Endothelial cell of umbilical vein (primary cell): ENCODE measurements at regions not wholly inside any gene's neighbourhood (a gene's known extent, or its start where the extent isn't known, plus 50 kb on each side); places are given as distances from the start of the nearest gene placed in this dataset.

ENCODE experiments used
- BruUV-seq: library from RNA; stranded (reverse); fragments of 400-500 nt; replicated peaks from 2 replicates; lab custom pipeline; 2021; lab: Mats Ljungman, UMichigan
- CTCF ChIA-PET: fragments of 300-600, 350-600 bp; sonication (Branson Sonifier 250); formaldehyde crosslinking; loops from one replicate; lab custom pipeline; 2021; ENCODE audit warnings: antibody characterized with exemption, inconsistent platforms; lab: Charles Lee
- POLR2A ChIA-PET: fragments of 300-600, 350-600 bp; sonication (Branson Sonifier 250); formaldehyde crosslinking; loops from one replicate; lab custom pipeline; 2021; ENCODE audit warnings: antibody characterized with exemption, inconsistent platforms; lab: Charles Lee
- DNase-seq: peaks from one replicate; pipeline ENCODE4 v3.0.0-alpha.2; 2011; ENCODE audit warnings: low read depth, low spot score
- FAIRE-seq: peaks from 2 replicates; lab custom pipeline; 2011; peaks lifted over from hg19 to GRCh38; lab: Jason Lieb, UNC
- H2AFZ ChIP-seq: 2 replicates; pipeline ENCODE4 v1.6.0; 2012; ENCODE audit warnings: low read depth, low read length, control low read depth, inconsistent platforms
- H3K27ac ChIP-seq: 2 replicates; pipeline ENCODE4 v1.5.1; 2011; ENCODE audit warnings: low read depth, mild to moderate bottlenecking, control low read depth, low read length, moderate library complexity; ENCODE audit not compliant: insufficient read depth
- H3K27me3 ChIP-seq, 2 experiments: 2 replicates each; pipeline versions ENCODE4 v1.6.0 to v1.6.1; 2011; ENCODE audit warnings: low read length in 2 of 2, mixed read lengths in 1 of 2; ENCODE audit not compliant: control insufficient read depth in 2 of 2, insufficient read depth in 2 of 2
- H3K36me3 ChIP-seq, 2 experiments: 2 replicates in 1 of 2; 3 replicates in 1 of 2; pipeline ENCODE4 v1.5.1; 2011; ENCODE audit warnings: low read length in 2 of 2, mild to moderate bottlenecking in 1 of 2, moderate library complexity in 1 of 2; ENCODE audit not compliant: control insufficient read depth in 2 of 2, insufficient read depth in 2 of 2; ENCODE audit errors: extremely low read depth in 1 of 2
- H3K4me1 ChIP-seq: 3 replicates; pipeline ENCODE4 v1.5.1; 2011; ENCODE audit warnings: mild to moderate bottlenecking, low read length; ENCODE audit not compliant: control insufficient read depth, insufficient read depth; ENCODE audit errors: extremely low read depth
- H3K4me2 ChIP-seq: 2 replicates; pipeline ENCODE4 v1.6.1; 2011; ENCODE audit warnings: low read length, control low read depth, mixed read lengths; ENCODE audit not compliant: insufficient read depth
- H3K4me3 ChIP-seq, 3 experiments: fragments of 200-600 bp in 1 of 3; sonication (generic), shearing (Covaris generic) in 1 of 3; replicated peaks in 1 of 3; 2 replicates each; pipeline ENCODE4 v1.5.1; 2011 to 2016; ENCODE audit warnings: control low read depth in 3 of 3, low read length in 3 of 3, mild to moderate bottlenecking in 2 of 3, inconsistent platforms in 1 of 3, low read depth in 1 of 3, moderate library complexity in 1 of 3; ENCODE audit not compliant: insufficient read depth in 1 of 3
- H3K79me2 ChIP-seq: 2 replicates; pipeline ENCODE4 v1.6.0; 2012; ENCODE audit warnings: low read length, inconsistent platforms; ENCODE audit not compliant: control insufficient read depth, insufficient read depth
- H3K9ac ChIP-seq: replicated peaks from 2 replicates; pipeline ENCODE3; 2011; ENCODE audit warnings: low read length, control low read depth; ENCODE audit not compliant: insufficient read depth; ENCODE audit errors: extremely low read depth
- H3K9me1 ChIP-seq: replicated peaks from 3 replicates; pipeline ENCODE4 v1.6.0; 2011; ENCODE audit warnings: mild to moderate bottlenecking, low read length; ENCODE audit not compliant: control insufficient read depth, insufficient read depth; ENCODE audit errors: extremely low read depth
- H3K9me3 ChIP-seq: replicated peaks from 2 replicates; pipeline ENCODE4 v1.5.1; 2012; ENCODE audit warnings: low read length, inconsistent platforms; ENCODE audit not compliant: control insufficient read depth, insufficient read depth
- H4K20me1 ChIP-seq: replicated peaks from 2 replicates; pipeline ENCODE3; 2011; ENCODE audit warnings: mild to moderate bottlenecking, low read length; ENCODE audit not compliant: control insufficient read depth, insufficient read depth; ENCODE audit errors: extremely low read depth
- CTCF ChIP-seq, 2 donors: IDR thresholded peaks; 1 replicate in 1 of 2; 2 replicates in 1 of 2; pipeline ENCODE4 v1.5.1; 2011; ENCODE audit warnings: low read length in 2 of 2, mild to moderate bottlenecking in 2 of 2, moderate library complexity in 2 of 2, control low read depth in 1 of 2, inconsistent platforms in 1 of 2, low read depth in 1 of 2; ENCODE audit not compliant: insufficient read depth in 1 of 2; ENCODE audit errors: extremely low read depth in 1 of 2
- EZH2 ChIP-seq: IDR thresholded peaks from 2 replicates; pipeline ENCODE4 v1.6.1; 2012; ENCODE audit warnings: borderline replicate concordance, low read depth, mild to moderate bottlenecking, moderate library complexity, low read length, inconsistent platforms; ENCODE audit not compliant: severe bottlenecking
- FOS ChIP-seq: IDR thresholded peaks from 2 replicates; pipeline ENCODE4 v1.6.1; 2011; ENCODE audit warnings: mild to moderate bottlenecking, low read length, moderate library complexity, borderline replicate concordance; ENCODE audit not compliant: insufficient read depth
- GATA2 ChIP-seq: IDR thresholded peaks from 2 replicates; pipeline ENCODE4 v1.7.0; 2011; ENCODE audit warnings: low read depth, mild to moderate bottlenecking, moderate library complexity, mixed read lengths, low read length; ENCODE audit not compliant: insufficient read length, insufficient read depth
- JUN ChIP-seq: IDR thresholded peaks from 2 replicates; pipeline ENCODE4 v1.6.1; 2011; ENCODE audit warnings: borderline replicate concordance, low read depth; ENCODE audit not compliant: insufficient read length, insufficient read depth
- MAX ChIP-seq: IDR thresholded peaks from 2 replicates; pipeline ENCODE4 v1.6.1; 2011; ENCODE audit not compliant: insufficient read depth, insufficient read length
- MYC ChIP-seq: IDR thresholded peaks from one replicate; pipeline ENCODE4 v1.6.1; 2011; ENCODE audit warnings: mild to moderate bottlenecking, low read depth, low read length
- POLR2A ChIP-seq: IDR thresholded peaks from 2 replicates; pipeline ENCODE4 v1.6.1; 2012; ENCODE audit warnings: low read depth, mild to moderate bottlenecking, control low read depth, low read length
- POLR2AphosphoS5 ChIP-seq: IDR thresholded peaks from 2 replicates; pipeline ENCODE4 v1.6.1; 2012; ENCODE audit warnings: low read depth, mild to moderate bottlenecking, control low read depth, low read length, moderate library complexity; ENCODE audit not compliant: insufficient read depth
- dilution Hi-C: fragments of 300-500 bp; cut with MboI; formaldehyde crosslinking; loops from one replicate; pipeline ENCODE4 v1.15.0; 2019; ENCODE audit warnings: low sequenced_read_pairs; ENCODE audit not compliant: extremely low pct_ligation_motif_present
- intact Hi-C: fragments of 100-400 bp; cut with micrococcal nuclease; formaldehyde crosslinking; loops from one replicate; pipeline ENCODE4 v1.10.0; 2022

GRCh38 chr5:68708842-68709170, 385.0 kb upstream of the SLC30A5 start:
- intact Hi-C loops (no loop called here), dilution Hi-C loops (no loop called here)
- H4K20me1 ChIP-seq = no peaks in the 10 kb centered on the region
- H3K27me3 ChIP-seq = no peaks in the 10 kb centered on the region
- no peaks in the 10 kb centered on the region for H3K9me1 ChIP-seq
- CTCF ChIA-PET = no interaction called here
- DNase-seq = no peak
- TF ChIP-seq GATA2 (no peak), POLR2AphosphoS5 (no peak), JUN (no peak), CTCF (IDR thresholded peaks at IDR 0.05; ENCODE audit: extremely low read depth in 1 of 2, insufficient read depth in 1 of 2, low read depth in 1 of 2, low read length in 2 of 2) (no peak), MAX (no peak), MYC (no peak), EZH2 (no peak), POLR2A (no peak), FOS (no peak)
- no peak overlapping the region for H2AFZ ChIP-seq
- no peaks in the 10 kb centered on the region for H3K9me3 ChIP-seq
- H3K9ac ChIP-seq = no peak overlapping the region
- BruUV-seq = no TSS peak
- no peaks in the 10 kb centered on the region for H3K36me3 ChIP-seq
- no peak overlapping the region for H3K4me2 ChIP-seq
- no peak overlapping the region for H3K27ac ChIP-seq
- FAIRE-seq = no peak
- H3K4me3 ChIP-seq = no peak overlapping the region
- POLR2A ChIA-PET = no interaction called here
- H3K79me2 ChIP-seq = no peaks in the 10 kb centered on the region
- no peaks in the 10 kb centered on the region for H3K4me1 ChIP-seq
